Left ventricle myocardium inferior (tissue), 1 donor: ENCODE measurements at regions not wholly inside any gene's neighbourhood (a gene's known extent, or its start where the extent isn't known, plus 50 kb on each side); places are given as distances from the start of the nearest gene placed in this dataset.

ENCODE experiments used
- DNase-seq: peaks from one replicate; pipeline ENCODE4 v3.0.0-alpha.2; 2020
- H3K27ac ChIP-seq: fragments of 200-600 bp; replicated peaks from 2 replicates; pipeline ENCODE4 v1.8.0; 2021
- H3K27me3 ChIP-seq: fragments of 200-600 bp; 2 replicates; pipeline ENCODE4 v1.8.0; 2021; ENCODE audit warnings: low read depth
- H3K36me3 ChIP-seq: fragments of 200-600 bp; 2 replicates; pipeline ENCODE4 v1.8.0; 2021
- H3K4me1 ChIP-seq: fragments of 200-600 bp; 2 replicates; pipeline ENCODE4 v1.8.0; 2021
- H3K4me3 ChIP-seq: fragments of 200-600 bp; 2 replicates; pipeline ENCODE4 v1.8.0; 2021; ENCODE audit warnings: mild to moderate bottlenecking, moderate library complexity
- H3K9me3 ChIP-seq: fragments of 200-600 bp; replicated peaks from 2 replicates; pipeline ENCODE4 v1.8.0; 2021
- intact Hi-C: fragments of 100-400 bp; cut with micrococcal nuclease; formaldehyde crosslinking; loops from one replicate; pipeline ENCODE4 v1.11.0; 2022
- TF ChIP-seq, protein P1 (sequence below): fragments of 200-600 bp; IDR thresholded peaks from 2 replicates; pipeline ENCODE4 v1.8.0; 2021; ENCODE audit warnings: antibody characterized with exemption, mild to moderate bottlenecking, borderline replicate concordance
- donor health status: DM: no; HTN: yes; CAD: no; lungs with severe emphysema.

DNA sequence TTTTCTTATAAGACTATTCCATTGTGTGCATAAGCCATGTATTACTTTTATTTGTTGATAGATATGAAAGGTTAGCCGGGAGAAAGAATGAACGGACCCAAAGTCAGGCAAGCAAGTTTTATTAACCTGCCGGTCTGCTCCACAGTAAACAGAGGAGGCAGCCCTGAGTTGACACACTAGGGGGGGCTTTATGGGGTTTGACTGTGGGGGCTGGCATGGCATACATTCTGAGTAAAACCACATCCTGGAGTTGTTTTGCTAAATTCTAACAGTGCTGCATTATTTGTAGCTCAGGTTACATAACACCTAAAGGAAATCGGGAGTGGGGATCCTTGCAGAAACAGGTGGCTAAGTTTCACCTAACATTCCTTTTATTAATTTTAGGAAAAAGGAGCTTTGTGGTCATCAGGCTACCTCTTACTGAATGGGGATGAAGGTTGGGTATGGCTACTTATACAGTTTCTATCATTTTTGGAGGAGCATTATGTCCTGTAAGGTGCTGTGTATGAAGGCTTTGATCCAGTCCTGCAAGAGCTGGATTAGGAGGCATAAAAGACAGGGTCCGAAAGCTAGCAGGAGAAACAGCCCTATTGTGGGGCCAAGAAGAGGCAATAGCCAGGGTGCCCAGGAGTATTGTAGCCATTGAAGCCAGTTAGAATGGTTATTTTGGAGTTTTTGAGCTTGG lies 107.4 kb upstream of the USP9Y start:
- intact Hi-C loops = no loop called here
- Histone ChIP-seq H3K27me3 (no peaks in the 10 kb centered on the region), H3K9me3 (no peaks in the 10 kb centered on the region), H3K4me3 (no peak overlapping the region), H3K27ac (no peak overlapping the region), H3K36me3 (no peaks in the 10 kb centered on the region), H3K4me1 (no peaks in the 10 kb centered on the region)
- TF ChIP-seq, protein P1, sequence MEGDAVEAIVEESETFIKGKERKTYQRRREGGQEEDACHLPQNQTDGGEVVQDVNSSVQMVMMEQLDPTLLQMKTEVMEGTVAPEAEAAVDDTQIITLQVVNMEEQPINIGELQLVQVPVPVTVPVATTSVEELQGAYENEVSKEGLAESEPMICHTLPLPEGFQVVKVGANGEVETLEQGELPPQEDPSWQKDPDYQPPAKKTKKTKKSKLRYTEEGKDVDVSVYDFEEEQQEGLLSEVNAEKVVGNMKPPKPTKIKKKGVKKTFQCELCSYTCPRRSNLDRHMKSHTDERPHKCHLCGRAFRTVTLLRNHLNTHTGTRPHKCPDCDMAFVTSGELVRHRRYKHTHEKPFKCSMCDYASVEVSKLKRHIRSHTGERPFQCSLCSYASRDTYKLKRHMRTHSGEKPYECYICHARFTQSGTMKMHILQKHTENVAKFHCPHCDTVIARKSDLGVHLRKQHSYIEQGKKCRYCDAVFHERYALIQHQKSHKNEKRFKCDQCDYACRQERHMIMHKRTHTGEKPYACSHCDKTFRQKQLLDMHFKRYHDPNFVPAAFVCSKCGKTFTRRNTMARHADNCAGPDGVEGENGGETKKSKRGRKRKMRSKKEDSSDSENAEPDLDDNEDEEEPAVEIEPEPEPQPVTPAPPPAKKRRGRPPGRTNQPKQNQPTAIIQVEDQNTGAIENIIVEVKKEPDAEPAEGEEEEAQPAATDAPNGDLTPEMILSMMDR = no peak
- DNase-seq = no peak

DNA sequence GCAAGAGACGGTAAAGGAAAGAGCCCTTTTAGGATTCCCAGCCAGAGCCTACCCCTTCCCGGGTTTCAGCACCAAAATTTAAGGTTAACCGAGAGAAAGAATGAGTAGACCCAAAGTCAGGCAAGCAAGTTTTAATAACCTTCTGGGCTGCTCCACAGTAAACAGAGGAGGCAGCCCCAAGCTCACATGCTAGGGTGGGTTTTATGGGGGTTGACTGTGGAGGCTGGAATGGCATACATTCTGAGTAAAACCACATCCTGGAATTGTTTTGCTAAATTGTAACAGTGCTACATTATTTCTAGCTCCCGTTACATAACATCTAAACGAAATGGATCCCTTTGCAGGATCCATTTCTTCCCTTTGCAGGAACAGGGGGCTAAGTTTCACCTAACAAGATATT lies 102.2 kb upstream of the USP9Y start:
- Histone ChIP-seq H3K4me3 (no peak overlapping the region), H3K4me1 (no peaks in the 10 kb centered on the region), H3K9me3 (no peaks in the 10 kb centered on the region), H3K27ac (no peak overlapping the region), H3K27me3 (no peaks in the 10 kb centered on the region), H3K36me3 (no peaks in the 10 kb centered on the region)
- DNase-seq = no peak
- TF ChIP-seq, protein P1 = no peak
- intact Hi-C loops = no loop called here

DNA sequence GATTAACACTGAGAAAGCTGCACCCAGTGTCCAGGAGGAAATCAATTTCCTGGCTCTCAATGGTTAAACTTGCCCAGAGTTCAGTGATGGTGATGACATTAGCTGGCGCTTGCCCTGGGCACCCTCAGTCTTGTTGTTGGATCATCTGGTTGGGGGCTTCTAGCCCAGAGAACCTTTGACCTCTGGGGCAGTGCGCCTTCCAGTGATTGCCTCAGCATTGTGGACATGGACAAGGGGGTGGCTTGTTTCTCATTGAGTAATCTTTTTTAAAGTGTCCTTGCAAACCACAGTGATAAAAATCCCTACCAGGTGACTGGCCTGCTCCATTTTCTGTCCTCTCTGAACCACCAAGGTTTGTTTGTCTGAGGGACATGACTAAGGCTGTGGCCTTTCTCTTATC lies 95.6 kb upstream of the USP9Y start:
- intact Hi-C loops = no loop called here

DNA sequence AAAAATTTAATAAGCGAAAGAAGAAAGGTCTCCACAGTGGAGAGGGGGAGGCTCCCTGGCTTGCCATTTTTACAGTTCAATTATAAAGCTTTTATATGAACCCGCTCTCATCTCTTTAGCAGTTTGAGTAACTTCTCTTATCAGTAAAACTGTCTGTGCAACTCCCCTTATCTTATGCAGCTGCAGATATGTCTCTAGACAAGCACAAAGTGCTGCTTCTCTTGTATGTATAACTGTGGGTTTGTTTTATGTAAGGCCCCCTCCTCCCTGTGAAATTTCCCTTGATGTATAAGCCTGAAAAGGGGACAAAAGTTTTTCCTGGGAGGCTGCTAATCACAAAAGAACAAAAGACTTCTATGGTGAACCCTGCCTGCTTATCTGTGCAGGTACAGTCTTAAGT lies 90.2 kb upstream of the USP9Y start:
- no peak overlapping the region for H3K4me3 ChIP-seq
- intact Hi-C loops = no loop called here
- TF ChIP-seq, protein P1 = no peak

More for the DNA sequence above, 95.6 kb upstream of the USP9Y start:
- TF ChIP-seq, protein P1 = no peak
- H3K4me1 ChIP-seq = no peaks in the 10 kb centered on the region
- H3K9me3 ChIP-seq = no peaks in the 10 kb centered on the region
- no peaks in the 10 kb centered on the region for H3K36me3 ChIP-seq
- H3K27ac ChIP-seq = no peak overlapping the region
- H3K27me3 ChIP-seq = no peaks in the 10 kb centered on the region
- no peak for DNase-seq
- H3K4me3 ChIP-seq = no peak overlapping the region

DNA sequence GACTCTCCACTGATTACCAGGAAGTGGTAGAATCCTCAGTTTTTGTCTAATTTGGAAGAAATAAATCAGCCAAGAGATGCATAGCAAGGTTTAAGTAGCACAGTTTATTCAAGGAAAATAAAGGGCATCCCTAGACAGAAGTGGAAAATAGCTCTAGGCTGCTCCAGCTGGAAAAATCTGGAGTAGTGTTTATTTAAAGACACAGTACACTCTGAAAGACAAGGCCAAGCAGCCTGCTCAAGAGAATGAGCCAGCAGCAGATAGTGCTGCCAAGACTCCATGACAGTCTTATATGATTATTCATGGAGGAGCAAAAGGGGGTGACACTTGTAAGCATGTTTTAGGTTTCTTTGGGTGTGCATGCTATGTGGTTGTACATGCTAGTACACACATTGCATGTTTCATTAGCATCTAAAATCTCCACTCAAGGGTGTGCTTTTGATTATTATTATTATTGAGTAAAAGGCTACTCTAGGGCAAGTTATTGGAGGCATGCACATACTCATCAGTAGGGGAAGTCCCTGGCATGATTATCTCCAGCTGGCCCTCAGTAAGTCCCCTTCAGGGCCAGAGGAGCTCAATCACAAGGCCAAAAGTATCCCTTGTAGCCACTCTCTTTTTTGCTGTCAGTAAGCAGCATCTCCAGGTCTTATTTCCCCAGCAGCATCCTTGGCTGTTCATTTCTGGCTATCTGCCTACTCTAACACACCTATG lies 85.1 kb upstream of the USP9Y start:
- H3K27me3 ChIP-seq = no peaks in the 10 kb centered on the region
- no peak overlapping the region for H3K4me3 ChIP-seq
- no peaks in the 10 kb centered on the region for H3K4me1 ChIP-seq
- no peak for DNase-seq
- TF ChIP-seq, protein P1 = no peak
- H3K9me3 ChIP-seq = no peaks in the 10 kb centered on the region
- H3K36me3 ChIP-seq = no peaks in the 10 kb centered on the region
- intact Hi-C loops = no loop called here
- no peak overlapping the region for H3K27ac ChIP-seq

More for the DNA sequence above, 90.2 kb upstream of the USP9Y start:
- Histone ChIP-seq H3K27ac (no peak overlapping the region), H3K27me3 (no peaks in the 10 kb centered on the region), H3K36me3 (no peaks in the 10 kb centered on the region), H3K9me3 (no peaks in the 10 kb centered on the region), H3K4me1 (no peaks in the 10 kb centered on the region)
- no peak for DNase-seq
